COLO668 (cell line): ENCODE measurements at regions not wholly inside any gene's neighbourhood (a gene's known extent, or its start where the extent isn't known, plus 50 kb on each side); places are given as distances from the start of the nearest gene placed in this dataset.
"Not testable (repeated sequence)": the region's sequence is repeated elsewhere in the genome, so short reads cannot be mapped to it uniquely, and the experiment has no call there.

Experiments
- DNase-seq: peaks from one replicate; lab custom pipeline; 2025; ENCODE audit not compliant: unreplicated experiment; lab: John Stamatoyannopoulos, UW

DNA sequence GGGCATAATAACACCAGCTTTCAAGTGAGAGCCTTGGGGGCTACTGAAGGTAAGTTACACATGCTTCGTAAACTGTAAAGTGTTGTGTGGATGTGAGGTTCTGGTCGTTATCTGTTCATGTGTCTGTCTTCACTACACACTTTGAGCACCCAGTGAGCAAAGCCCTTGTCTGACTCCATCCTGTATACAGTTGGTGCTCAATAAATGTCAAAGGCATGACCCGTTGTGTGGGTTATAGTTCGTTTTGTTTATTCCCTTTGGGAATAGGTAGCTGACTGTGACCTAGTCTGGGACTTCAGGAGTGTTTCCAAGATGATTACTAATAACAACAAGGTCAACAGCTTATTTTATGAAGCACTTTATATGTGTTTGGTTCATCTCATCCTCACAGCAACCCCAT is 146.9 kb downstream of the MIAT start:
- no peak for DNase-seq

DNA sequence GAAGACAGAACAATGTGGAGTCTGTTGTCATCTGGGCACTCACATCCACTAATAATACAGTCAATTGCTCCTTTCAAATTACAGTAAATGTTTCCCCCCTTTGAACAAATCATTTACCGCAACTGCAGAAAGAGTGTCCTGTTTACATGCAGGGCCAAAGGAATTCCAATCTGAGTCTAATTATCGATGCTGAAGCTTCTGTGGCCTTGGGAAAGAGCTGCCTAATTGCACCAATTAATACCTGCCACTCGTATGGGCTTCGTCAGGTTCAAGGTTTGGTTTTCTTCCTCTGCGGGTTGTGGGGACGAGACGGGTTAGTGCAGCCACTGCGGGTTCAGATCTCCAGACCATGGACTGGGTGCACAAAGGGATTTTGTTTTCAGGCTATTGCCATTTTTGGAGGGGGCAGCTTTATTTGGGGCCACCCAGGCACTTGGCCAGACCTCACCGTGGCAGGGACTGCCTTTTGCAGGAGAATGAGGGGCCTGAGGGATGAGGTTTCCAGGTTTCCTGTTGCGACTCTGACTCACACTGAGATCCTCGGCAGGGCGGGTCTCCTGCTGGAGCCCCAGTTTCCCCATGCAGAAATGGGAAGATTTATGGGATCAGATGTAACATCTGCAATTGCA is 147.6 kb downstream of the MIAT start:
- no peak for DNase-seq

DNA sequence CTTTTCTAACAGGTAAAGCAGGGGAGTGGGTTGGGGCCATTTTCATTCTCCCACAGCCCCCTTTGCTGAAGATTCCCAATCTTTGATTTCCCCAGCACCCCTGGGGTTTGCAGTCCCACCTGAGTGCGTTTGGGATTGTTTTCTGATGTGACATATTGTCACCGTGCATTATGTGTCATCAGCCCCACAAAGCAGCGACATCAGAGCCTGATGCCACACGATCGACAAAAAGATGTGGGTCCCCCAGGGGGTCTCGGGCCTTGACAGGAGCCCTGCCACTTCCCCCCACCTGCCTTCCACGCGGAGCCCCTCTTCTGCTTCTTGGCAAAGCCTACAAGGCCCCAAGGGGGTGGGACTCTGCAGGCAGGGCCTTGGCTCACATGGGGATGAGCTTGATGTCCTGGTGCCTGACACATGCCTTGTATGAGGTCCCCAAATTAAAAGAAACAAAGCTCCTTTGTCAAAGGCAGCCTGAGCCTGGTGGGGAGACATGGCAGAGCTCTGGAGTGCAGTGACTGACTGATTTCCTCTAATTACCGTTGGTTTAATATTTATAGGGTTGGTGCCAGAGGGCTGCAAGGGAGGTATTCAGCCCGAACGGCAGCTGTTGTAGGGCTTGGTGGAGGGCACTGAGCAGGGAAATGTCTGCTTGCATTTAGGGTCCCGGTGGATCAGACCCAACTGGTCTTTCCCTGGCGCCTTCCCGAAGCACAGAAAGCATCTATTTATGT is 149.2 kb downstream of the MIAT start:
- no peak for DNase-seq

- DNase-seq: no peak
Measured at GRCh38 chr22:26811647-26811992, 154.2 kb downstream of the MIAT start.

GRCh38 chr22:26812731-26813130 is 155.3 kb downstream of the MIAT start:
- DNase-seq: no peak

- no peak for DNase-seq
Measured at GRCh38 chr22:26816726-26817125, 159.3 kb downstream of the MIAT start.

DNA sequence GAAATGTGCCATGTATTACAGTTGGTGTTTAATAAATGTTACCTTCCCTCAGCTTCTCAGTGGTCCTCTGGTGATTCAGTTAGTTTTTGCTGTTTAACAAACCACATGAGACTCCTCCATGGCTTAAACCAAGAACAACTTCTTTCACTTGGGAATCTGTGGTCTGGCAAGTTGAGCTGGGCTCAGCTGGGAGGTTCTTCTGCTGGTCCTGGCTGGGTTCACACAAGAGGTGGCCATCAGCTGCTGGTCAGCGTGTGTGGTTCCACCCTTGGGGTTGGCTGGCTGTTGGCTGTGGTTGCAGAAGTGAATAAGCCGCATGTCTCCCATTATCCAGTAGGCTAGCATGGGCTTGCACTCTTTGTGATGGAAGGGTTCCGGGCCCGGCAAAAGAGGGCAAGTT is 160.5 kb downstream of the MIAT start:
- no peak for DNase-seq

- DNase-seq: no peak
Measured at GRCh38 chr22:26821854-26822253, 164.5 kb downstream of the MIAT start.

DNA sequence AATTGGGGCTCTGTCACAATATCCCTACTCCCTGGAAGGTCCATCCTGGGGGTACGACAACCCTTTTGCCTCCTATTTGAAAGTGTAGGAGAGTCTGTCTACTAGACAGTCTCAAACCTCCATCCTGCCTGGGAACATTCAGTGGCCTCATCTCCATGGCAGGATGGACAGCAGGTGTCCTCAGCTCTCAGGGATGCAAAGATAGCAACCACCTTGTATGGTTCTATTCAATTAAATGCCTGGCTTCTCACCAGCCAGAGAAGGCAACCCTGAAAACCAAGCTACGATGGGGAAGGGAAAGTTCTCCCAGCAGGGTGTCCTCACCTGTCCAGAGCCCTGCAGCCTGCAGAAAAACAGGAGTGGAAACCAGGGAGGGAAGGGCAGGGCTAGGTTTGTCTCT is 164.9 kb downstream of the MIAT start:
- peak; percentile 24 for DNase-seq

GRCh38 chr22:26823966-26824365 is 166.6 kb downstream of the MIAT start:
- no peak for DNase-seq

DNA sequence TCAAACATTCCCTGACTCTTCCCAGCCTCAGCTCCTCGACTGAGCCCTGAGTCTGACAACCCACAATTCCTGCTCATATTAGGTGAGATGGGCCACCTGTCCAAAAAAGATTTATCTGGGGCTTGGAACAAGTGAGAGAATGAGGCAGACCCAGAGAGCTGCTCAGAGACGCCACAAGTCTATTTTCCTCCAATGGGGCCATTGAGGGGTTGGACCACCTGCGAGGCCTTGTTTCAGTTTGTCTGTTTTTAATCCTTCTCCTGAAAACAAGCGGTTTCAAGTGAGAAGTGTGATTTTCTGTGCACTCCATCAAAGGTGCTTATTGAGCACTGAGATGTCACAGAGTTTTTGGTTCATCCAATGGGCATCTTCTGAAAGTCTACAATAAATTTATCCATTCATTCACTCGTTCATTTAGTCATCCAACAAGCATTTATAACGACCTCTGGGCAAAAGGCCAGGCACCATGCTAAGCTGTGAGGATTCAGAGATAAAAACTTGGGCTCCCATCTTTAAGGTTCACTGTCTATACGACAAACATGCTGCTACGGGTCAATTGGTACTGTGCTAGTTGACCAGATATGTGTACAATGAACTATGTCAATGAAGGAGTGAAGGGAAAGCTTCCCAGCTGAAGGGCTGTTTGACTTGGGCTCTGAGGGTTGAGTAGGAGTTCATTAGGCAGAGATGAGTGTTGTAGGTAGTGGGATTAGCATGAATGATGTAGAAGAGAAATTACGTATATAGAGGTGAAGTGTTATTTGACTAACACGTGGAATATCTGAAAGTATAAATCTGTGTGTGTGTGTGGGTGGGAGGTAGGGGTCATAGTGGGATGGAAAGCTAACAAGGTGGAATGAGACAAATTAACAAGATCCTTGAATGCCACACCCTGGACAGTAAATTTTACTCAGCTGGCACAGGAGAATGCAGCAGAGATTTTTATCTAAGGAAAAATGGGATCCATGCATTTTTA is 168.9 kb downstream of the MIAT start:
- DNase-seq: no peak

DNA sequence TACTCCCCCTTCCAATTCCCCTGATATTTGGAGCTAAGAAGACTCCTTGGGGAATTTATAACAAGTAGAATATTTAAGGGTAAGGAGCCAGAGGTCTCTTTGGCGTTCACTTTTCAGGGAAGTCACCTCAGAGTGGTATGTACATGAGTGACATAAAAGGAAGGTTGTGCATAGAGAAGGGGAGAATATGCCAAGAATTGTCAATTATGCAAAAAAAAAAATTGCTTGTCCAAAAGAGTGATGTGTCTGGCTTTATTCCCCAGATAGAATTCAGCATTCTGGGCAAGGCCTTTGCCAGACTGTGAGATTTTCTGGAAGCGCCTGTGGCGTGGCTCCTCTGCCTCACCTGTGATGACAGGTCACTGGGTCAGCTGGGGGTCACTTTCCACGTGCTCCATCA is 170.2 kb downstream of the MIAT start:
- no peak for DNase-seq

DNA sequence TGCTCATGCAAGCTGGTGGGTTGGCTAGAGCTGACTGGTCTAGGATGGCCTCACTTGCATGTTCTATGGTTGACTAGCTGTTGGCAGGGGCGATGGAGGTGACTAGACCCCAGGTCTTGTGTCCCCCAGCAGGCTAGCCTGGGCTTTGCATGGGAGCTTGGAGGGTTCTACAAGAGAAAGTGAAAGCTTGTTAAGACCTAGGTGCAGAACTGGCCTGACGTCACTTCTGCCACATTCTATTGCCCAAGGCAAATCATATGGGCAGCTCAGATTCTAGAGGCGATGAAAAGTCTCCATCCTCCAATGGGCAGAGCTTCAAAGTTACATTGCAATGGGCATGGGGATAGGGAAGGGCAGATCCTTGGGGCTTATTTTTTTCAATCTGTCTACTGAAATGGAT is 170.9 kb downstream of the MIAT start:
- DNase-seq: no peak

- DNase-seq: no peak
Measured at GRCh38 chr22:26830837-26831236, 173.4 kb downstream of the MIAT start.

DNA sequence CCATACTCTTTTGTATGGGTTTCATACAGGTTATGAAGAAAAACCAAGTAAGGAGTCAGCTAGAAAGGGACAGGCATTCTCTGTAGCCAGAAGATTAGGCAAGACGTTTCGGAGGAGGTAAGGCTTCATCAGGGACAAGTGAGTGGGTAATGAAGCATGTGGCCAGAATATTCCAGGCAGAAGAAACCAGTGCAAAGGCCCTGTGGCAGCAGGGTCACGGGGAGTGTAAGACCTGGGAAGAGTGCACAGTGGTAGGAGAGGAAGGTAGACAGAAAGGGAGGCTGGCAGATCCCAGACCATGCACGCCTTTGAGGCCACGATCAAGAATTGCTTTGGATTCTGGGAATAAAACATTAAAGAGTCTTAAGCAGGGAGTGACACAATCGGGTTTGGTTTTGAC is 177.6 kb downstream of the MIAT start:
- no peak for DNase-seq

- DNase-seq: peak; percentile 58
Measured at GRCh38 chr22:26835929-26836528, 178.6 kb downstream of the MIAT start.

- peak; percentile 30 for DNase-seq
Measured at GRCh38 chr22:26837784-26838470, 180.5 kb downstream of the MIAT start.

- no peak for DNase-seq
Measured at GRCh38 chr22:26838471-26838825, 181.1 kb downstream of the MIAT start.

DNA sequence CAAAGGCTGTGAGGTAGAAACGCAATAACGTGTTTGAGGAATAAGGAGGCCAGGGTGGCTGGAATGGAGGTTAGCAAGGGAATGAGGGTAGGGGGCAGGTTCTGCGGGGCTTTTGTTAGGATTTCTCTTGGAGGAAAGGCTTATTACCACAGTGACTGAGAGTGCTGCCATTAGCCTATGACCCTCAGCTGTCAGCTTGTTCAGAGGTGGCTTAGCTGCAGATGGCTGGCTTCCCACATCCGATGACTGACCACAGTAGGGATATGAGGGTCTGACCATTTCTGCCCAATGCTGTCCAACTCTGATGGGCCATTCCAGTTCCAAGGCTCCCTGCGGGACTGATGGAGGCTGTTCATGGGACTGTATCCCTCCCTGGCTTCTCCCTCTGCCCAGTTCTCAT is 181.8 kb downstream of the MIAT start:
- no peak for DNase-seq

- DNase-seq: not testable (repeated sequence)
Measured at GRCh38 chr22:26840770-26841169, 183.4 kb downstream of the MIAT start.

DNA sequence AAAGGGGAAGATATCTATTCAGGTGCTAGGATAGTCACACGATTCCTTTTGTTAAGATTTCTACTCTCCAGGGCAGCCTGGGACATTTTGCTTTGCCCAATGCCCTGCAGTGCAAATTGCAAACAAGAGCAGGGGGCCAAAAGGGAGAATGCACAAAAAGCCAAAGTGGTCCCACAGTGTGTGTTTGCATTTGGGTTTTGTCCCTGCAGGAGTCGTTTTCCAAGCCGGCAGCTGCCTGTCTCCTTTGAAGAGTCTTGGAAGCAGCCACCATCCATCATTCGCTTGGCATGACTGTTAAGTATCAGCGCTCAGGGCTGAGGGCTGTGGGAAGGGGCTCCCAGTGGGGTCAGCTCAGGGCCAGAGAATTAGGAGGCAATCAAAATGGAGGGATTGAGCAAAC is 184.7 kb downstream of the MIAT start:
- no peak for DNase-seq
